ENCODE measurements at regions not wholly inside any gene's neighbourhood (a gene's known extent, or its start where the extent isn't known, plus 50 kb on each side); places are given as distances from the start of the nearest gene placed in this dataset.

GRCh38 chr20:23200914-23201313 lies 114.8 kb upstream of the CD93 start:
- no peak for DNase-seq

GRCh38 chr20:23200413-23200812 lies 114.3 kb upstream of the CD93 start:
- DNase-seq = no peak

- DNase-seq = no peak
Measured at GRCh38 chr20:23199356-23199755, 113.2 kb upstream of the CD93 start.

GRCh38 chr20:23198815-23199214 lies 112.7 kb upstream of the CD93 start:
- DNase-seq = no peak

GRCh38 chr20:23197836-23198235 lies 111.7 kb upstream of the CD93 start:
- DNase-seq = no peak

GRCh38 chr20:23195636-23196035 lies 109.5 kb upstream of the CD93 start:
- no peak for DNase-seq

GRCh38 chr20:23193801-23194384 lies 107.8 kb upstream of the CD93 start:
- no peak for DNase-seq

- DNase-seq = no peak
Measured at GRCh38 chr20:23192469-23192868, 106.3 kb upstream of the CD93 start.

GRCh38 chr20:23190557-23190956 lies 104.4 kb upstream of the CD93 start:
- no peak for DNase-seq

GRCh38 chr20:23189854-23190253 lies 103.7 kb upstream of the CD93 start:
- DNase-seq = no peak

GRCh38 chr20:23189341-23189740 lies 103.2 kb upstream of the CD93 start:
- DNase-seq = no peak

GRCh38 chr20:23188377-23189169 lies 102.4 kb upstream of the CD93 start:
- DNase-seq = no peak

GRCh38 chr20:23187751-23188150 lies 101.6 kb upstream of the CD93 start:
- no peak for DNase-seq

GRCh38 chr20:23186808-23187207 lies 100.7 kb upstream of the CD93 start:
- no peak for DNase-seq

GRCh38 chr20:23180451-23180921 lies 94.4 kb upstream of the CD93 start:
- no peak for DNase-seq

GRCh38 chr20:23179766-23180403 lies 93.8 kb upstream of the CD93 start:
- DNase-seq = no peak

GRCh38 chr20:23178806-23179205 lies 92.7 kb upstream of the CD93 start:
- DNase-seq = no peak

- DNase-seq = no peak
Measured at GRCh38 chr20:23174821-23175220, 88.7 kb upstream of the CD93 start.

GRCh38 chr20:23167431-23167830 lies 81.3 kb upstream of the CD93 start:
- no peak for DNase-seq

- DNase-seq = no peak
Measured at GRCh38 chr20:23166563-23166962, 80.4 kb upstream of the CD93 start.

GRCh38 chr20:23165964-23166363 lies 79.8 kb upstream of the CD93 start:
- DNase-seq = no peak

- DNase-seq = no peak
Measured at GRCh38 chr20:23165307-23165750, 79.2 kb upstream of the CD93 start.

GRCh38 chr20:23164176-23164601 lies 78.1 kb upstream of the CD93 start:
- DNase-seq = no peak

- no peak for DNase-seq
Measured at GRCh38 chr20:23163562-23163961, 77.4 kb upstream of the CD93 start.
